ENCODE measurements at regions not wholly inside any gene's neighbourhood (a gene's known extent, or its start where the extent isn't known, plus 50 kb on each side); places are given as distances from the start of the nearest gene placed in this dataset.

GRCh38 chr1:114227059-114227458 lies 73.4 kb upstream of the SYT6 start:
- DNase-seq (ENCODE audit: low read depth), result no peak

- no peak for DNase-seq (ENCODE audit: low read depth)
Measured at GRCh38 chr1:114224196-114224907, 70.7 kb upstream of the SYT6 start.

- no peak for DNase-seq (ENCODE audit: low read depth)
Measured at GRCh38 chr1:114222920-114223319, 69.3 kb upstream of the SYT6 start.

- DNase-seq (ENCODE audit: low read depth), result peak; percentile 39
Measured at GRCh38 chr1:114219172-114219868, 65.7 kb upstream of the SYT6 start.

- no peak for DNase-seq (ENCODE audit: low read depth)
Measured at GRCh38 chr1:114218361-114219171, 64.9 kb upstream of the SYT6 start.

- no peak for DNase-seq (ENCODE audit: low read depth)
Measured at GRCh38 chr1:114216431-114217173, 62.9 kb upstream of the SYT6 start.

- DNase-seq (ENCODE audit: low read depth), result no peak
Measured at GRCh38 chr1:114215436-114215835, 61.8 kb upstream of the SYT6 start.

- no peak for DNase-seq (ENCODE audit: low read depth)
Measured at GRCh38 chr1:114214016-114214415, 60.3 kb upstream of the SYT6 start.

- no peak for DNase-seq (ENCODE audit: low read depth)
Measured at GRCh38 chr1:114209971-114210370, 56.3 kb upstream of the SYT6 start.

- no peak for DNase-seq (ENCODE audit: low read depth)
Measured at GRCh38 chr1:114208714-114209113, 55.0 kb upstream of the SYT6 start.

- DNase-seq (ENCODE audit: low read depth), result no peak
Measured at GRCh38 chr1:114208106-114208505, 54.4 kb upstream of the SYT6 start.

GRCh38 chr1:114207635-114208034 lies 54.0 kb upstream of the SYT6 start:
- DNase-seq (ENCODE audit: low read depth), result no peak

GRCh38 chr1:114206392-114206791 lies 52.7 kb upstream of the SYT6 start:
- no peak for DNase-seq (ENCODE audit: low read depth)

- DNase-seq (ENCODE audit: low read depth), result no peak
Measured at GRCh38 chr1:114203595-114204128, 50.0 kb upstream of the SYT6 start.
